MM.1S (cell line): ENCODE measurements at regions not wholly inside any gene's neighbourhood (a gene's known extent, or its start where the extent isn't known, plus 50 kb on each side); places are given as distances from the start of the nearest gene placed in this dataset.

Experiments used
- DNase-seq: peaks from one replicate; pipeline ENCODE4 v3.0.0-alpha.2; 2015
- H2AFZ ChIP-seq: fragments of 300-600 bp; sonication (generic); 2 replicates; pipeline ENCODE4 v1.6.0; 2016; ENCODE audit warnings: antibody characterized with exemption, low read length
- H3F3A ChIP-seq: fragments of 300-600 bp; sonication (generic); 2 replicates; pipeline ENCODE4 v1.6.1; 2016; ENCODE audit warnings: mild to moderate bottlenecking, antibody characterized with exemption, low read length, moderate library complexity, mixed read lengths; ENCODE audit not compliant: insufficient read depth
- H3K27ac ChIP-seq: fragments of 300-600 bp; sonication (generic); 2 replicates; pipeline ENCODE4 v1.5.1; 2016; ENCODE audit warnings: mild to moderate bottlenecking, low read length
- H3K27me3 ChIP-seq: fragments of 300-600 bp; sonication (generic); replicated peaks from 2 replicates; pipeline ENCODE4 v1.6.0; 2016; ENCODE audit warnings: low read length; ENCODE audit not compliant: insufficient read depth
- H3K36me3 ChIP-seq: fragments of 300-600 bp; sonication (generic); replicated peaks from 2 replicates; pipeline ENCODE4 v1.6.1; 2016; ENCODE audit warnings: mild to moderate bottlenecking, low read length, mixed read lengths; ENCODE audit not compliant: insufficient read depth
- H3K4me1 ChIP-seq: fragments of 300-600 bp; sonication (generic); 2 replicates; pipeline ENCODE4 v1.6.1; 2016; ENCODE audit warnings: low read length, mixed read lengths
- H3K4me2 ChIP-seq: fragments of 300-600 bp; sonication (generic); 2 replicates; pipeline ENCODE4 v1.6.0; 2016; ENCODE audit warnings: low read depth, low read length
- H3K4me3 ChIP-seq: fragments of 300-600 bp; sonication (generic); 2 replicates; pipeline ENCODE4 v1.5.1; 2016; ENCODE audit warnings: low read length, mixed read lengths
- H3K79me2 ChIP-seq: fragments of 300-600 bp; sonication (generic); 2 replicates; pipeline ENCODE4 v1.6.1; 2016; ENCODE audit warnings: mixed run types, low read length, mixed read lengths
- H3K9ac ChIP-seq: fragments of 300-600 bp; sonication (generic); 2 replicates; pipeline ENCODE4 v1.6.1; 2016; ENCODE audit warnings: low read length, mixed read lengths
- H3K9me2 ChIP-seq: fragments of 300-600 bp; sonication (generic); replicated peaks from 2 replicates; pipeline ENCODE4 v1.6.1; 2016; ENCODE audit warnings: mild to moderate bottlenecking, low read length, mixed read lengths; ENCODE audit not compliant: insufficient read depth
- H3K9me3 ChIP-seq: fragments of 300-600 bp; sonication (generic); replicated peaks from 2 replicates; pipeline ENCODE4 v1.6.1; 2016; ENCODE audit warnings: mild to moderate bottlenecking, low read length, mixed read lengths; ENCODE audit not compliant: insufficient read depth
- H4K20me1 ChIP-seq: fragments of 300-600 bp; sonication (generic); 2 replicates; pipeline ENCODE4 v1.6.1; 2016; ENCODE audit warnings: mild to moderate bottlenecking, low read length, moderate library complexity, mixed read lengths; ENCODE audit not compliant: insufficient read depth
- EZH2 ChIP-seq: fragments of 300-600 bp; sonication (generic); optimal IDR thresholded peaks from 2 replicates; pipeline ENCODE3; 2017; ENCODE audit warnings: low read depth, mild to moderate bottlenecking, antibody characterized with exemption, low read length, mixed read lengths
- EZH2phosphoT487 ChIP-seq: fragments of 300-600 bp; sonication (generic); IDR thresholded peaks from 2 replicates; pipeline ENCODE4 v1.6.1; 2018; ENCODE audit warnings: antibody characterized with exemption, low read length
- TF ChIP-seq, protein P1 (sequence below): fragments of 300-600 bp; sonication (generic); IDR thresholded peaks from 2 replicates; pipeline ENCODE4 v1.5.1; 2016; ENCODE audit warnings: antibody characterized with exemption, low read length, mixed read lengths

DNA sequence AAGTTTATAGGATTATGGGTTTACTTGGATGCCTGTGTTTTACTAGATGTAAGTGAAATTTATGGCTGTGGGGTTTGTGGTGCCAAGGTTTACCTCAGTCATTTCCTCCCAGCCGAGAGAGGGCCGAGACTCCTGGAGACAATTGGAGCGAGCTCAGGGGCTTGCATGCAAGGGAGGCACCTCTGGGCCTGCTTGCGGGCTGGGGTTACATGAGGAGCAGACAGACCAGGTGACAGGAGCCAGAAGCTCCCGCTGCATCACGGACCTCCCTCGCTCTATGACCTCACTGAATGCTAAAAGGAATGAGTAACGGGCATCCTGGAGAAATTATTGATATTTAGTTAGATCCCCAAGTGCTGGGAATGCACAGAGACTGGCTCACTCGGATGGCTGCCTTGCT lies 275.2 kb upstream of the KIRREL3 start:
- H3F3A ChIP-seq, result no peaks in the 10 kb centered on the region
- no peaks in the 10 kb centered on the region for H3K9me3 ChIP-seq
- no peaks in the 10 kb centered on the region for H3K27me3 ChIP-seq
- no peaks in the 10 kb centered on the region for H3K79me2 ChIP-seq
- TF ChIP-seq EZH2 (no peak), EZH2phosphoT487 (no peak)
- TF ChIP-seq, protein P1, sequence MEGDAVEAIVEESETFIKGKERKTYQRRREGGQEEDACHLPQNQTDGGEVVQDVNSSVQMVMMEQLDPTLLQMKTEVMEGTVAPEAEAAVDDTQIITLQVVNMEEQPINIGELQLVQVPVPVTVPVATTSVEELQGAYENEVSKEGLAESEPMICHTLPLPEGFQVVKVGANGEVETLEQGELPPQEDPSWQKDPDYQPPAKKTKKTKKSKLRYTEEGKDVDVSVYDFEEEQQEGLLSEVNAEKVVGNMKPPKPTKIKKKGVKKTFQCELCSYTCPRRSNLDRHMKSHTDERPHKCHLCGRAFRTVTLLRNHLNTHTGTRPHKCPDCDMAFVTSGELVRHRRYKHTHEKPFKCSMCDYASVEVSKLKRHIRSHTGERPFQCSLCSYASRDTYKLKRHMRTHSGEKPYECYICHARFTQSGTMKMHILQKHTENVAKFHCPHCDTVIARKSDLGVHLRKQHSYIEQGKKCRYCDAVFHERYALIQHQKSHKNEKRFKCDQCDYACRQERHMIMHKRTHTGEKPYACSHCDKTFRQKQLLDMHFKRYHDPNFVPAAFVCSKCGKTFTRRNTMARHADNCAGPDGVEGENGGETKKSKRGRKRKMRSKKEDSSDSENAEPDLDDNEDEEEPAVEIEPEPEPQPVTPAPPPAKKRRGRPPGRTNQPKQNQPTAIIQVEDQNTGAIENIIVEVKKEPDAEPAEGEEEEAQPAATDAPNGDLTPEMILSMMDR, result no peak
- no peak overlapping the region for H3K4me2 ChIP-seq
- no peaks in the 10 kb centered on the region for H3K9me2 ChIP-seq
- H2AFZ ChIP-seq, result no peak overlapping the region
- H3K4me1 ChIP-seq, result no peaks in the 10 kb centered on the region
- H3K36me3 ChIP-seq, result no peaks in the 10 kb centered on the region
- H3K9ac ChIP-seq, result no peak overlapping the region
- H3K4me3 ChIP-seq, result no peak overlapping the region
- DNase-seq, result no peak
- no peaks in the 10 kb centered on the region for H4K20me1 ChIP-seq
- no peak overlapping the region for H3K27ac ChIP-seq

DNA sequence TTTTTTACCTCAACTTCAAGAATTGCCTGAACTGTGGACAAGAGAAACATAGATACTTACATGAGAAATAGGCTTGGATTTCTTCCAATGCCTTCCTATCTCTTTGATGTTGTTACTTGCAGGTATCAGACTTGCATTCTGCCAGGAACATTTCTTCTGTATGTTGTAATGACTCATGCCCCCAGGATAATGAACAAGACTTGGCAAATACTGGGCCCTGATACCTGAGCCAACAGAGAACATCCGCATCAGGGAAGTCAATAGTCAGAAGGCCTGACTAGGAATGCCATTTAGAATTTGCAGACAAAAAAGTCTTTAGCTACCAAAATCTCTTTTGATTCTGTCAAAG lies 273.7 kb upstream of the KIRREL3 start:
- H2AFZ ChIP-seq, result no peak overlapping the region
- no peaks in the 10 kb centered on the region for H3K4me1 ChIP-seq
- H3K27me3 ChIP-seq, result no peaks in the 10 kb centered on the region
- H3K9ac ChIP-seq, result no peak overlapping the region
- H3K27ac ChIP-seq, result no peak overlapping the region
- TF ChIP-seq EZH2 (no peak), EZH2phosphoT487 (no peak)
- TF ChIP-seq, protein P1, result no peak
- H3K79me2 ChIP-seq, result no peaks in the 10 kb centered on the region
- no peaks in the 10 kb centered on the region for H3K9me3 ChIP-seq
- no peak overlapping the region for H3K4me2 ChIP-seq
- no peaks in the 10 kb centered on the region for H4K20me1 ChIP-seq
- H3K36me3 ChIP-seq, result no peaks in the 10 kb centered on the region
- no peaks in the 10 kb centered on the region for H3F3A ChIP-seq
- H3K4me3 ChIP-seq, result no peak overlapping the region
- no peaks in the 10 kb centered on the region for H3K9me2 ChIP-seq
- DNase-seq, result no peak

DNA sequence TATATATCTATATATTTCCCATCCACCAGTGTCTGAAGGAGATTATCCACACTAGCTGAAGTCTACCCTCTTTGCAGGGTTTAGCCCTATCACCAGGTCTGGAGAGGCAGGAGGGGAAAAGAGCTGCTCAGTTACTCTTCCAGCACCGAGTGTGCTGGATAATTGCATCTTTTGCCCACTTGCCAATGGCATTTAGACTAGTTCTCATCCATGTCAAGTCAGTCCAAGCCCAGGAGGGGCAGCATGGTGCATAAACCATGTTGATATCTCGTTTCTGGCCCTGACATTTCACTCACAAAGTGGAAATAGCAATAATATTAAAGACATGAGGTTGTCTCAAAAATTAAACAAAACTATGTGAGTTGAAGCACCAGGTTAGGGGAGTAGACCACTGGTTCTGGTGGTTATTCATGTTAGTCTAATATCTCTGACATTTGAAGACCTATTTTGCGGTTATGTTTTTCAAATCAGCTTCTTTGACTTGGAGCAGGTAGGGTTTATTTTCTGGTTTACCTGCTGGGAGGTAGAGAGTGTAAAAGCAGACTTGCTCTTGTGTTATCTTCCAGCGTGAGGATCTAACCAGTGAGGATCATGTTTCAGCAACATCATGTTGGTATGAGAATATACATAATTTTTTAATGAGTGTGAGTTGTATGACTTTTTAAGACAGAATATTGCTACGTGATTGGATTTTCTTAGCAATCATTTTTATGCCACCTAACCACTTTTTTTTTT lies 273.2 kb upstream of the KIRREL3 start:
- no peaks in the 10 kb centered on the region for H3F3A ChIP-seq
- H3K36me3 ChIP-seq, result no peaks in the 10 kb centered on the region
- no peak overlapping the region for H3K4me3 ChIP-seq
- no peak for DNase-seq
- no peak overlapping the region for H3K27ac ChIP-seq
- no peaks in the 10 kb centered on the region for H3K9me3 ChIP-seq
- TF ChIP-seq EZH2 (no peak), EZH2phosphoT487 (no peak)
- TF ChIP-seq, protein P1, result no peak
- H3K4me2 ChIP-seq, result no peak overlapping the region
- H3K79me2 ChIP-seq, result no peaks in the 10 kb centered on the region
- no peaks in the 10 kb centered on the region for H3K4me1 ChIP-seq
- no peaks in the 10 kb centered on the region for H4K20me1 ChIP-seq
- H2AFZ ChIP-seq, result no peak overlapping the region
- H3K27me3 ChIP-seq, result no peaks in the 10 kb centered on the region
- H3K9ac ChIP-seq, result no peak overlapping the region
- H3K9me2 ChIP-seq, result no peaks in the 10 kb centered on the region
